Breast epithelium (tissue), 4 donors: ENCODE measurements at regions not wholly inside any gene's neighbourhood (a gene's known extent, or its start where the extent isn't known, plus 50 kb on each side); places are given as distances from the start of the nearest gene placed in this dataset.
"Not testable (repeated sequence)": the region's sequence is repeated elsewhere in the genome, so short reads cannot be mapped to it uniquely, and the experiment has no call there.

Experiments
- DNase-seq, 2 donors: peaks; one replicate each; pipeline ENCODE4 v3.0.0-alpha.2; 2019; ENCODE audit warnings: low spot score in 2 of 2
- H3K27ac ChIP-seq, 2 donors: fragments of 200-600 bp; sonication (generic) in 1 of 2; one replicate each; pipeline ENCODE4 v1.5.1; 2016 to 2019; ENCODE audit warnings: mild to moderate bottlenecking in 1 of 2
- H3K27me3 ChIP-seq, 2 donors: fragments of 200-600 bp; sonication (generic) in 1 of 2; one replicate each; pipeline versions ENCODE4 v1.5.1 to v1.6.0; 2017 to 2019; ENCODE audit warnings: control low read depth in 1 of 2, mild to moderate bottlenecking in 1 of 2
- H3K36me3 ChIP-seq: fragments of 200-600 bp; one replicate; pipeline ENCODE4 v1.5.1; 2019
- H3K4me1 ChIP-seq, 2 donors: fragments of 200-600 bp; sonication (generic); one replicate each; pipeline ENCODE4 v1.5.1; 2016 to 2019; ENCODE audit warnings: control low read depth in 1 of 2
- H3K4me3 ChIP-seq, 3 donors: fragments of 200-600 bp; sonication (generic); 1 replicate in 2 of 3; 2 replicates in 1 of 3; pipeline ENCODE4 v1.5.1; 2016 to 2019; ENCODE audit warnings: mild to moderate bottlenecking in 3 of 3, moderate library complexity in 2 of 3
- H3K9me3 ChIP-seq, 2 donors: fragments of 200-600 bp; sonication (generic) in 1 of 2; one replicate each; pipeline ENCODE4 v1.5.1; 2016 to 2019; ENCODE audit warnings: control low read depth in 1 of 2
- POLR2A ChIP-seq: fragments of 450-650 bp; IDR thresholded peaks from one replicate; pipeline ENCODE4 v1.6.1; 2016; ENCODE audit warnings: antibody characterized with exemption, mild to moderate bottlenecking, moderate library complexity
- POLR2AphosphoS5 ChIP-seq, 3 donors: sonication (generic); formaldehyde crosslinking; IDR thresholded peaks; one replicate each; pipeline ENCODE4 v1.6.1; 2017; ENCODE audit warnings: antibody characterized with exemption in 3 of 3
- intact Hi-C: fragments of 100-400 bp; cut with DNase I; formaldehyde crosslinking; loops from one replicate; pipeline ENCODE4 v1.15.1; 2023; ENCODE audit warnings: low total_unique reads
- TF ChIP-seq, protein P1 (sequence below), 3 donors: fragments of 450-650 bp; IDR thresholded peaks; one replicate each; pipeline ENCODE4 v1.5.1; 2016 to 2017; ENCODE audit warnings: antibody characterized with exemption in 3 of 3, mild to moderate bottlenecking in 3 of 3, moderate library complexity in 3 of 3

DNA sequence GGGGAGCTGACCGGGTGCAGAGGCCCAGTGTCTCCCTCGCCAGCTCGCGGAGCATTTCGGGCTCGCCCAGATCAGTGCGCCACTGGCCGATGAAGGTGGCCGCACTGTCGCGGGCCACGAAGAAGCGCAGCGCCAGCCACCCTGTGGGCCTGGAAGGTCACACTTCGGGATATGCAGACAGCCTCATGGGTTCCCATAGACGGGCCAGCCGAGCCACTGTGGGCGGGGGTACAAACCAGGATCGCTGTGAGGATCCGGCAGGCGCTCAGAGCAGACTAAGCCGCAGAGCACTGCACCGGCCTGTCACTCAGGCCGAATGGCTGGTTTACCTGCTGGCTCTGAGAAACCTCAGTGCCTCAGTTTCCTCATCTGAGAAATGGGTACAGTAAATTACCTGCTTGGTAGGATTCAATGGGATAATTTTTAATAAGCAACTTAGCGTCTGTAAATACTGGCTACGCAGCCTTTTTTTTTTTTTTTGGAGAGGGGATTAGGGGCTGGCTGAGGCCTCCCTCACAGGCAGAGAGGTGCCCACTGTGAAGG, 64.0 kb upstream of the IGFBPL1 start:
- DNase-seq: no peak
- H3K4me3 ChIP-seq: no peak overlapping the region
- no peaks in the 10 kb centered on the region for H3K27me3 ChIP-seq
- H3K9me3 ChIP-seq: no peaks in the 10 kb centered on the region
- H3K36me3 ChIP-seq: no peaks in the 10 kb centered on the region
- no peak overlapping the region for H3K27ac ChIP-seq
- TF ChIP-seq POLR2A: no peak
- TF ChIP-seq, protein P1, sequence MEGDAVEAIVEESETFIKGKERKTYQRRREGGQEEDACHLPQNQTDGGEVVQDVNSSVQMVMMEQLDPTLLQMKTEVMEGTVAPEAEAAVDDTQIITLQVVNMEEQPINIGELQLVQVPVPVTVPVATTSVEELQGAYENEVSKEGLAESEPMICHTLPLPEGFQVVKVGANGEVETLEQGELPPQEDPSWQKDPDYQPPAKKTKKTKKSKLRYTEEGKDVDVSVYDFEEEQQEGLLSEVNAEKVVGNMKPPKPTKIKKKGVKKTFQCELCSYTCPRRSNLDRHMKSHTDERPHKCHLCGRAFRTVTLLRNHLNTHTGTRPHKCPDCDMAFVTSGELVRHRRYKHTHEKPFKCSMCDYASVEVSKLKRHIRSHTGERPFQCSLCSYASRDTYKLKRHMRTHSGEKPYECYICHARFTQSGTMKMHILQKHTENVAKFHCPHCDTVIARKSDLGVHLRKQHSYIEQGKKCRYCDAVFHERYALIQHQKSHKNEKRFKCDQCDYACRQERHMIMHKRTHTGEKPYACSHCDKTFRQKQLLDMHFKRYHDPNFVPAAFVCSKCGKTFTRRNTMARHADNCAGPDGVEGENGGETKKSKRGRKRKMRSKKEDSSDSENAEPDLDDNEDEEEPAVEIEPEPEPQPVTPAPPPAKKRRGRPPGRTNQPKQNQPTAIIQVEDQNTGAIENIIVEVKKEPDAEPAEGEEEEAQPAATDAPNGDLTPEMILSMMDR (IDR thresholded peaks at IDR 0.05): no peak
- no peak for TF ChIP-seq POLR2AphosphoS5 (IDR thresholded peaks at IDR 0.05)
- intact Hi-C loops: loop anchor here (5.0 kb wide), 1 partner anchor 371 kb away; no protein-coding TSS in a partner anchor
- H3K4me1 ChIP-seq: no peaks in the 10 kb centered on the region

GRCh38 chr9:38487418-38488155, 63.3 kb upstream of the IGFBPL1 start:
- not testable (repeated sequence) for H3K4me3 ChIP-seq, H3K36me3 ChIP-seq, H3K9me3 ChIP-seq, H3K27ac ChIP-seq, H3K27me3 ChIP-seq, DNase-seq, H3K4me1 ChIP-seq
- intact Hi-C loops: loop anchor here (5.0 kb wide), 1 partner anchor 370 kb away; no protein-coding TSS in a partner anchor

DNA sequence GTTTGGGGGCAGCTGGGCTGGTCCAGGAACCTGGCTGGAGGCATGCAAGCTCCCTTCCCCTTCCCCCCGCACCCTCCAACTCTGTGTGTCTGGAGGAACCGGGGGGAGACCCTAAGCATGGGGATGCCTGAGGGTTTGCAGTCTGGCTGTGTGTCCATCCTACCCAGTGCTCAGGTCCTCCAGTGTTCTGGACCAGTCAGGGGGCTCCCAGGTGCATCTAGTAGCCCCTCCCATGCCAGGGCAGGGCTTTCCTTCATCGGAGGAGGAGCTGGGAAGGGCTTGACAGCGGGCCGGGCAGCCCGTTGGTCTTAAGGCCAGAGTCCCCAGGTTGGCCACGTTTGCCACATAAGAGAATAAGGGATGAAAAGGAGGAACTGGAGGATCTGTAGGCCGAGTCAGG, 62.6 kb upstream of the IGFBPL1 start:
- no peaks in the 10 kb centered on the region for H3K27me3 ChIP-seq

DNA sequence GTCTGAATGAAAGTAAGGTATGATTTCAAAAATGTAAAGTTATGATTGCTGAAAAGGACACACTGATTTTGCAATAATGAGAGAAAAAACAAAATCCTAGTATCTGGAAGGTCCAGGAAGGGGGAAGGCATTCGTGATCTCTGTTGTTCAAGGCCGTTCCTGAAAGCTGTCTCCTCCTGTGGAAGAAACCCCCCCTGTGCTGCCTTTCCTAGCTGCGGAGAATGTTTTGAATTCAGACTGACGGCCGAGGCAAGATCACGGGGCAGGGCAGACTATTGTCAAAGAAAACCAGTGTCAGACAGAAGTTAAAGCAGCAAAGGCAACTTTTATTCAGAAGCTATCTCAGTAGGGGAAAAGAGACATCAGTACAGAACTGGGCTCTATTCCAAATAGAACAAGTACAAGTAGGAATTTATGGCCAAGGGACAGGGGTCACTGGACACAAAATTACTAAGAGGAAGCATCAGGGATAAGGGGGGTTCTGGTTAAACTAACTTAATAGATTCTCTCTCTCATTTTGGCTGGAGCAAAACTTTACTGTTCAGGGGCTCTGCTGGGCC, 61.9 kb upstream of the IGFBPL1 start:
- H3K27me3 ChIP-seq: no peaks in the 10 kb centered on the region
- H3K4me3 ChIP-seq: no peak overlapping the region
- DNase-seq: no peak
- H3K9me3 ChIP-seq: no peaks in the 10 kb centered on the region
- intact Hi-C loops: loop anchor here (5.0 kb wide), 1 partner anchor 369 kb away; no protein-coding TSS in a partner anchor
- H3K36me3 ChIP-seq: no peaks in the 10 kb centered on the region
- no peaks in the 10 kb centered on the region for H3K4me1 ChIP-seq
- TF ChIP-seq POLR2A: no peak
- no peak overlapping the region for H3K27ac ChIP-seq

More for the DNA sequence above, 62.6 kb upstream of the IGFBPL1 start:
- Histone ChIP-seq H3K27ac (no peak overlapping the region), H3K4me1 (no peaks in the 10 kb centered on the region), H3K36me3 (no peaks in the 10 kb centered on the region), H3K9me3 (no peaks in the 10 kb centered on the region), H3K4me3 (no peak overlapping the region)
- intact Hi-C loops: loop anchor here (5.0 kb wide), 1 partner anchor 370 kb away; no protein-coding TSS in a partner anchor
- no peak for DNase-seq
- TF ChIP-seq POLR2A: no peak
- TF ChIP-seq, protein P1 (IDR thresholded peaks at IDR 0.05): no peak
- no peak for TF ChIP-seq POLR2AphosphoS5 (IDR thresholded peaks at IDR 0.05)

DNA sequence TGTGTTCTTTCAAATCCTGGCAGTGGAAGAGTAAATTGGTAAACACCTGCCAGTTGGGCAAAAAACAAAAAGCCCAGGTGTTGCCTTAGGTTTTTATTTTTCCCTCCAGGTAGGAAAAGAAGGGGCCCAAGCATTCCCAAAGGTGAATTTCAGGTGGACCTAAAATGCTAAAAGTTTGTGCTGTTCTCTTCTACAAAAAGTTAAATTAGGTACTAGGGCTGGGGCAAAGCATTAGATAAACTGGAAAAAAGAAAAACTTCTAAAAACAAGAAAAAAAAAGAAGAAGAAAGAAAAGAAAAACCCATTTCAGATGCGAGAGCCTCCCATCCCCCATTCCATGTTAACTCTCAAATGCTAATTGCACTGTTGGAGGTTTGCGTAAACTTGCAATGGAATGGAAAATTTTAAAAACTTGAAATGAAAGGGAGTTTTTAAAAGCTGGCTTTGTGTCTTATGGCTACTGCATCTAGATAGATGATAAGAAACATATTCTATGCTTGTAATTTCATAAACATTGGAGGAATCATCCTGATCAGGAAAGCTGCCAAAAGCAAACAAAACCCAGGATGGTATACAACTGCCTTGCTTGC, 59.9 kb upstream of the IGFBPL1 start:
- H3K27me3 ChIP-seq, H3K36me3 ChIP-seq, DNase-seq, H3K4me1 ChIP-seq, H3K27ac ChIP-seq, H3K9me3 ChIP-seq, H3K4me3 ChIP-seq: not testable (repeated sequence)
- intact Hi-C loops: loop anchor here (5.0 kb wide), 1 partner anchor 347 kb away; no protein-coding TSS in a partner anchor

DNA sequence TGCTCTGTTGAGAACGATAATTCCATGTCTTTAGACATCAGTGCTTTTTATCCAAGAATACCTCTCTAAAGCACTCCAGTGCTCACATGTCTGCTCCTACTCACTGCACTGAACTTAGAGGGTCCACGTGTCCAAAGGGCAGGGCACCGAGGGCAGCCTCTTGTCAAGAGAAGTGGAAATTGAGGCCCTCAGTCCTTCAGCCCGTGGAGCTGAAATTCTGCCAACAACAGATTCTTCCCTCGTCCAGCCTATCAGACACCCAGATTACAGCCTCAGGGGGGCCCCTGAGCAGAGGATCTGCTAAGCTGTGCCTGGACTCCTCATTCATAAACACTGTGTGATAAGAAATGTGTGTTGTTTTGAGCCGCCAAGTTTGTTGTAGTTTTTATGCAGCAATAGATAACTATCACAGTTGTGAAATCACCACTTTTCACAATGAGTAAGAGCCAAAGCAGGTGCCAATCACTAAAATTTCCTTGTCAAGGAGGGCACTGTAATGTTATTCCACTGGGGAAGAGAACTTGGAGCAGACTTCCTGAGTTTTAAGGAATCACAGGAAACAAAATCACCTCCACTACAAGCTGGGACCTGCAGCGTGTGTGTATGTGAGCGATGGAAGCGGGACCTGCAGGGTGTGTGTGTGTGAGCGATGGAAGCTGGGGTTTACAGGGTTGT, 58.8 kb upstream of the IGFBPL1 start:
- H3K36me3 ChIP-seq: no peaks in the 10 kb centered on the region
- no peak overlapping the region for H3K27ac ChIP-seq
- no peaks in the 10 kb centered on the region for H3K4me1 ChIP-seq
- TF ChIP-seq, protein P1 (IDR thresholded peaks at IDR 0.05): no peak
- TF ChIP-seq POLR2AphosphoS5 (IDR thresholded peaks at IDR 0.05) (no peak), POLR2A (no peak)
- no peak overlapping the region for H3K4me3 ChIP-seq
- no peak for DNase-seq
- H3K9me3 ChIP-seq: no peaks in the 10 kb centered on the region
- intact Hi-C loops: loop anchor here (5.0 kb wide), 1 partner anchor 346 kb away; no protein-coding TSS in a partner anchor
- no peaks in the 10 kb centered on the region for H3K27me3 ChIP-seq
